ENCODE measurements at regions not wholly inside any gene's neighbourhood (a gene's known extent, or its start where the extent isn't known, plus 50 kb on each side); places are given as distances from the start of the nearest gene placed in this dataset.

- Mint-ChIP-seq H3K4me3 (ENCODE audit: unreplicated experiment) (no peak overlapping the region), H3K27ac (ENCODE audit: unreplicated experiment) (peak overlapping the region; percentile 80), H3K4me1 (ENCODE audit: unreplicated experiment) (peaks cover 14% of the 10 kb centered on the region), H3K9me3 (ENCODE audit: unreplicated experiment) (no peaks in the 10 kb centered on the region), H3K27me3 (ENCODE audit: unreplicated experiment) (peaks cover 7% of the 10 kb centered on the region), H3K36me3 (ENCODE audit: low read depth, unreplicated experiment) (no peaks in the 10 kb centered on the region)
- TF ChIP-seq, protein P1, sequence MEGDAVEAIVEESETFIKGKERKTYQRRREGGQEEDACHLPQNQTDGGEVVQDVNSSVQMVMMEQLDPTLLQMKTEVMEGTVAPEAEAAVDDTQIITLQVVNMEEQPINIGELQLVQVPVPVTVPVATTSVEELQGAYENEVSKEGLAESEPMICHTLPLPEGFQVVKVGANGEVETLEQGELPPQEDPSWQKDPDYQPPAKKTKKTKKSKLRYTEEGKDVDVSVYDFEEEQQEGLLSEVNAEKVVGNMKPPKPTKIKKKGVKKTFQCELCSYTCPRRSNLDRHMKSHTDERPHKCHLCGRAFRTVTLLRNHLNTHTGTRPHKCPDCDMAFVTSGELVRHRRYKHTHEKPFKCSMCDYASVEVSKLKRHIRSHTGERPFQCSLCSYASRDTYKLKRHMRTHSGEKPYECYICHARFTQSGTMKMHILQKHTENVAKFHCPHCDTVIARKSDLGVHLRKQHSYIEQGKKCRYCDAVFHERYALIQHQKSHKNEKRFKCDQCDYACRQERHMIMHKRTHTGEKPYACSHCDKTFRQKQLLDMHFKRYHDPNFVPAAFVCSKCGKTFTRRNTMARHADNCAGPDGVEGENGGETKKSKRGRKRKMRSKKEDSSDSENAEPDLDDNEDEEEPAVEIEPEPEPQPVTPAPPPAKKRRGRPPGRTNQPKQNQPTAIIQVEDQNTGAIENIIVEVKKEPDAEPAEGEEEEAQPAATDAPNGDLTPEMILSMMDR (IDR thresholded peaks at IDR 0.05; ENCODE audit: unreplicated experiment) = no peak
- DNase-seq (ENCODE audit: low spot score) = peak; percentile 26
Measured at GRCh38 chr13:111920932-111921705, 145.8 kb upstream of the SOX1 start.

- Mint-ChIP-seq H3K4me1 (ENCODE audit: unreplicated experiment) (peaks cover 14% of the 10 kb centered on the region), H3K9me3 (ENCODE audit: unreplicated experiment) (no peaks in the 10 kb centered on the region), H3K27me3 (ENCODE audit: unreplicated experiment) (peaks cover 7% of the 10 kb centered on the region), H3K36me3 (ENCODE audit: low read depth, unreplicated experiment) (no peaks in the 10 kb centered on the region), H3K27ac (ENCODE audit: unreplicated experiment) (no peak overlapping the region), H3K4me3 (ENCODE audit: unreplicated experiment) (no peak overlapping the region)
- DNase-seq (ENCODE audit: low spot score) = no peak
- TF ChIP-seq, protein P1 (IDR thresholded peaks at IDR 0.05; ENCODE audit: unreplicated experiment) = no peak
Measured at GRCh38 chr13:111922086-111922485, 144.9 kb upstream of the SOX1 start.

- TF ChIP-seq, protein P1 (IDR thresholded peaks at IDR 0.05; ENCODE audit: unreplicated experiment) = no peak
- H3K36me3 Mint-ChIP-seq (ENCODE audit: low read depth, unreplicated experiment) = no peaks in the 10 kb centered on the region
- peaks cover 4% of the 10 kb centered on the region for H3K27me3 Mint-ChIP-seq (ENCODE audit: unreplicated experiment)
- DNase-seq (ENCODE audit: low spot score) = no peak
- no peaks in the 10 kb centered on the region for H3K9me3 Mint-ChIP-seq (ENCODE audit: unreplicated experiment)
- peaks cover 14% of the 10 kb centered on the region for H3K4me1 Mint-ChIP-seq (ENCODE audit: unreplicated experiment)
- no peak overlapping the region for H3K27ac Mint-ChIP-seq (ENCODE audit: unreplicated experiment)
- H3K4me3 Mint-ChIP-seq (ENCODE audit: unreplicated experiment) = no peak overlapping the region
Measured at GRCh38 chr13:111923439-111923838, 143.5 kb upstream of the SOX1 start.

GRCh38 chr13:111923991-111924677 is 142.8 kb upstream of the SOX1 start:
- H3K36me3 Mint-ChIP-seq (ENCODE audit: low read depth, unreplicated experiment) = no peaks in the 10 kb centered on the region
- H3K27me3 Mint-ChIP-seq (ENCODE audit: unreplicated experiment) = peaks cover 7% of the 10 kb centered on the region
- H3K4me3 Mint-ChIP-seq (ENCODE audit: unreplicated experiment) = no peak overlapping the region
- no peak overlapping the region for H3K27ac Mint-ChIP-seq (ENCODE audit: unreplicated experiment)
- H3K9me3 Mint-ChIP-seq (ENCODE audit: unreplicated experiment) = no peaks in the 10 kb centered on the region
- no peak for DNase-seq (ENCODE audit: low spot score)
- peaks cover 14% of the 10 kb centered on the region for H3K4me1 Mint-ChIP-seq (ENCODE audit: unreplicated experiment)
- TF ChIP-seq, protein P1 (IDR thresholded peaks at IDR 0.05; ENCODE audit: unreplicated experiment) = no peak

GRCh38 chr13:111924678-111925075 is 142.3 kb upstream of the SOX1 start:
- Mint-ChIP-seq H3K27me3 (ENCODE audit: unreplicated experiment) (peaks cover 7% of the 10 kb centered on the region), H3K9me3 (ENCODE audit: unreplicated experiment) (no peaks in the 10 kb centered on the region), H3K36me3 (ENCODE audit: low read depth, unreplicated experiment) (no peaks in the 10 kb centered on the region), H3K4me3 (ENCODE audit: unreplicated experiment) (no peak overlapping the region), H3K27ac (ENCODE audit: unreplicated experiment) (no peak overlapping the region), H3K4me1 (ENCODE audit: unreplicated experiment) (peaks cover 13% of the 10 kb centered on the region)
- TF ChIP-seq, protein P1 (IDR thresholded peaks at IDR 0.05; ENCODE audit: unreplicated experiment) = no peak
- DNase-seq (ENCODE audit: low spot score) = no peak

All from endothelial cell (in vitro differentiated cells).